Right lobe of liver (tissue), 4 donors: ENCODE measurements at regions not wholly inside any gene's neighbourhood (a gene's known extent, or its start where the extent isn't known, plus 50 kb on each side); places are given as distances from the start of the nearest gene placed in this dataset.

Experiments used
- CTCF ChIP-seq, 4 donors: fragments of 200-600 bp in 3 of 4; fragments of 450-650 bp in 1 of 4; IDR thresholded peaks; one replicate each; pipeline versions ENCODE4 v1.5.1 to v1.8.0; 2016 to 2022; ENCODE audit warnings: antibody characterized with exemption in 4 of 4, mild to moderate bottlenecking in 2 of 4
- POLR2A ChIP-seq: fragments of 450-650 bp; IDR thresholded peaks from one replicate; pipeline ENCODE4 v1.6.1; 2017; ENCODE audit warnings: antibody characterized with exemption, mild to moderate bottlenecking
- donor health status: DM: no; HTN: no; CAD: no.
- donor health status: DM: no; HTN: no; CAD: no.
- donor health status: DM: no; HTN: yes; CAD: no.

- TF ChIP-seq POLR2A (no peak), CTCF (IDR thresholded peaks at IDR 0.05) (no peak)
These were observed 411.0 kb upstream of the SOX5 start for GRCh38 chr12:24360461-24360860.
